ENCODE measurements at regions not wholly inside any gene's neighbourhood (a gene's known extent, or its start where the extent isn't known, plus 50 kb on each side); places are given as distances from the start of the nearest gene placed in this dataset.

GRCh38 chr2:106270471-106270891 is 76.4 kb upstream of the UXS1 start:
- TF ChIP-seq POLR2A (IDR thresholded peaks at IDR 0.05; ENCODE audit: borderline replicate concordance, extremely low read depth, insufficient read depth, insufficient read length) (no peak), YY1 (IDR thresholded peaks at IDR 0.05; ENCODE audit: extremely low read depth, insufficient replicate concordance, low read depth, low read length) (no peak), FOSL1 (IDR thresholded peaks at IDR 0.05; ENCODE audit: low read depth) (no peak), EZH2 (IDR thresholded peaks at IDR 0.05) (no peak), EZH2phosphoT487 (IDR thresholded peaks at IDR 0.05; ENCODE audit: borderline replicate concordance) (no peak), POLR2AphosphoS5 (IDR thresholded peaks at IDR 0.05; ENCODE audit: low read depth, low read length) (no peak)
- TF ChIP-seq, protein P1, sequence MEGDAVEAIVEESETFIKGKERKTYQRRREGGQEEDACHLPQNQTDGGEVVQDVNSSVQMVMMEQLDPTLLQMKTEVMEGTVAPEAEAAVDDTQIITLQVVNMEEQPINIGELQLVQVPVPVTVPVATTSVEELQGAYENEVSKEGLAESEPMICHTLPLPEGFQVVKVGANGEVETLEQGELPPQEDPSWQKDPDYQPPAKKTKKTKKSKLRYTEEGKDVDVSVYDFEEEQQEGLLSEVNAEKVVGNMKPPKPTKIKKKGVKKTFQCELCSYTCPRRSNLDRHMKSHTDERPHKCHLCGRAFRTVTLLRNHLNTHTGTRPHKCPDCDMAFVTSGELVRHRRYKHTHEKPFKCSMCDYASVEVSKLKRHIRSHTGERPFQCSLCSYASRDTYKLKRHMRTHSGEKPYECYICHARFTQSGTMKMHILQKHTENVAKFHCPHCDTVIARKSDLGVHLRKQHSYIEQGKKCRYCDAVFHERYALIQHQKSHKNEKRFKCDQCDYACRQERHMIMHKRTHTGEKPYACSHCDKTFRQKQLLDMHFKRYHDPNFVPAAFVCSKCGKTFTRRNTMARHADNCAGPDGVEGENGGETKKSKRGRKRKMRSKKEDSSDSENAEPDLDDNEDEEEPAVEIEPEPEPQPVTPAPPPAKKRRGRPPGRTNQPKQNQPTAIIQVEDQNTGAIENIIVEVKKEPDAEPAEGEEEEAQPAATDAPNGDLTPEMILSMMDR (IDR thresholded peaks at IDR 0.05 in 2 of 3, conservative IDR thresholded peaks at IDR 0.05 in 1 of 3; ENCODE audit: borderline replicate concordance in 1 of 3, insufficient read depth in 1 of 3, low read depth in 2 of 3, low read length in 2 of 3), result no peak
